GM23248 (cell line): ENCODE measurements at regions not wholly inside any gene's neighbourhood (a gene's known extent, or its start where the extent isn't known, plus 50 kb on each side); places are given as distances from the start of the nearest gene placed in this dataset.

ENCODE experiments used
- DNase-seq: peaks from one replicate; pipeline ENCODE4 v3.0.0-alpha.2; 2015
- H2AFZ ChIP-seq: fragments of 200-600 bp; sonication (generic); 2 replicates; pipeline ENCODE4 v1.6.1; 2016; ENCODE audit warnings: antibody characterized with exemption
- H3F3A ChIP-seq: fragments of 200-600 bp; sonication (generic); 2 replicates; pipeline ENCODE4 v1.6.1; 2016; ENCODE audit warnings: mild to moderate bottlenecking, antibody characterized with exemption, mixed run types; ENCODE audit not compliant: insufficient read depth
- H3K27ac ChIP-seq: fragments of 200-600 bp; sonication (generic); 2 replicates; pipeline ENCODE4 v1.5.1; 2016; ENCODE audit warnings: mild to moderate bottlenecking
- H3K27me3 ChIP-seq: fragments of 200-600 bp; sonication (generic); replicated peaks from 2 replicates; pipeline ENCODE4 v1.6.1; 2016; ENCODE audit warnings: mild to moderate bottlenecking; ENCODE audit not compliant: insufficient read depth
- H3K36me3 ChIP-seq: fragments of 200-600 bp; sonication (generic); 2 replicates; pipeline ENCODE4 v1.6.1; 2016; ENCODE audit warnings: low read depth, mild to moderate bottlenecking
- H3K4me1 ChIP-seq: fragments of 200-600 bp; sonication (generic); 2 replicates; pipeline ENCODE4 v1.6.1; 2016; ENCODE audit warnings: mild to moderate bottlenecking; ENCODE audit not compliant: insufficient read depth
- H3K4me2 ChIP-seq: fragments of 200-600 bp; sonication (generic); one replicate; pipeline ENCODE4 v1.6.1; 2016; ENCODE audit warnings: mild to moderate bottlenecking; ENCODE audit not compliant: unreplicated experiment
- H3K4me3 ChIP-seq: fragments of 200-600 bp; sonication (generic); 2 replicates; pipeline ENCODE4 v1.5.1; 2016; ENCODE audit warnings: mild to moderate bottlenecking
- H3K79me2 ChIP-seq: fragments of 200-600 bp; sonication (generic); 2 replicates; pipeline ENCODE4 v1.6.1; 2016; ENCODE audit warnings: mild to moderate bottlenecking; ENCODE audit not compliant: insufficient read depth
- H3K9ac ChIP-seq: fragments of 200-600 bp; sonication (generic); 2 replicates; pipeline ENCODE4 v1.6.1; 2016; ENCODE audit warnings: mild to moderate bottlenecking
- H3K9me2 ChIP-seq: fragments of 200-600 bp; sonication (generic); 2 replicates; pipeline ENCODE4 v1.6.1; 2016; ENCODE audit warnings: mixed run types, mild to moderate bottlenecking, moderate library complexity; ENCODE audit not compliant: insufficient read depth
- H3K9me3 ChIP-seq: fragments of 200-600 bp; sonication (generic); one replicate; pipeline ENCODE4 v1.6.1; 2017; ENCODE audit warnings: low read depth
- H4K20me1 ChIP-seq: fragments of 200-600 bp; sonication (generic); 2 replicates; pipeline ENCODE4 v1.6.0; 2016; ENCODE audit not compliant: insufficient read depth
- EZH2 ChIP-seq: fragments of 200-600 bp; sonication (generic); IDR thresholded peaks from 2 replicates; pipeline ENCODE4 v1.6.1; 2018; ENCODE audit warnings: antibody characterized with exemption, mild to moderate bottlenecking; ENCODE audit not compliant: insufficient read depth, poor library complexity, severe bottlenecking
- EZH2phosphoT487 ChIP-seq: fragments of 200-600 bp; sonication (generic); IDR thresholded peaks from 2 replicates; pipeline ENCODE4 v1.6.1; 2018; ENCODE audit warnings: antibody characterized with exemption, moderate library complexity, mild to moderate bottlenecking, low read depth; ENCODE audit not compliant: insufficient read depth
- WGBS, 2 experiments: methylation state at CpG; one replicate each; pipeline ENCODE4 v1.1.6; 2015 to 2017; ENCODE audit warnings: low lambda C conversion rate in 2 of 2, low coverage in 1 of 2; ENCODE audit errors: missing lambda C conversion rate in 2 of 2; 5-methylcytosine and 5-hydroxymethylcytosine counted together
- in situ Hi-C: fragments of 300-500 bp; cut with MboI; formaldehyde crosslinking; loops from 2 replicates; pipeline ENCODE4 v1.15.0; 2020

DNA sequence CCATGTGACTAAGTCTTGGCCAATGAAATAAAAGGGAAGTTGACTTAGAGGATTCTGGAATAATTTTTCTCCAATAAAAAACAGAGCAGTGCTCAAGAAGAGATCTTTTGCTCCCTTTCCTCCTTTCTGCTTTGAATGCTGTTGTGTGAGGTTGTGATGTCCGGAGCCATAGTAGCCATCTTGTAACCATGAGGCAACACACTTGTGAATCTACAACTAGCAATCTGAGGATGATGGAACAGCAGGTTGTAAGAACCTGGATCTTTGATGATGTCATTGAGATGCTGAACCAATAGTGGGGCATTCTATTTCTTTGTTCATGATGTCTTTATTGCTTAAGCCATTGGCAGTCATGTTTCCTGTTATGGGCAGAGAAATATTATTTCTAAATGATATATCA is 230.0 kb upstream of the SRRM4 start:
- Histone ChIP-seq H2AFZ (no peak overlapping the region), H4K20me1 (no peaks in the 10 kb centered on the region), H3K79me2 (no peaks in the 10 kb centered on the region), H3K4me2 (no peak overlapping the region), H3F3A (no peaks in the 10 kb centered on the region), H3K4me1 (no peaks in the 10 kb centered on the region), H3K27me3 (no peaks in the 10 kb centered on the region), H3K4me3 (no peak overlapping the region), H3K9me3 (no peaks in the 10 kb centered on the region), H3K9me2 (no peaks in the 10 kb centered on the region), H3K9ac (no peak overlapping the region), H3K36me3 (no peaks in the 10 kb centered on the region), H3K27ac (no peak overlapping the region)
- WGBS, 2 experiments = 15 to 18% methylated on average over 1 of the region's 1 CpG
- in situ Hi-C loops = no loop called here
- DNase-seq = no peak
- TF ChIP-seq EZH2 = no peak

DNA sequence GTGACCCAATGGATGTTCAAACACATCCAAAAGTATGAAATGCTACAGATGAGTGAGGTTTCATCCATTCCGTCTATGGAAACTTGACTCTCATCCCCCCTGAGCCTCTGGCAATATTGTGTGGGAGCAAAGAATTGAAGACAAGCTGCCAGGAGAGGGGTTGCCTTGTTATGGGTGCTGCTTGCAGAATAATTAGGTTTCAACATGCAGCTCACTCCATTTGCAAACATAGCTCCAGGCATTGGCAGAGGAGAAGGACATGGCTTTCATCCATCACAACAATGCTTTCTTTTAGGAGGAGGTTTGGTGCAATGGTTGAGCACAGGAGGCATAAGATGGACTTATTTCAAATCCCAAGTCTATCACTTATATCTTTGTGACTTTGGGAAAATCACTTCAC is 220.7 kb upstream of the SRRM4 start:
- Histone ChIP-seq H4K20me1 (no peaks in the 10 kb centered on the region), H3K9ac (no peak overlapping the region), H3K4me3 (no peak overlapping the region), H3K79me2 (no peaks in the 10 kb centered on the region), H3K4me1 (no peaks in the 10 kb centered on the region), H3K36me3 (no peaks in the 10 kb centered on the region), H3K9me3 (no peaks in the 10 kb centered on the region), H3K4me2 (no peak overlapping the region), H3K27ac (no peak overlapping the region), H3K27me3 (no peaks in the 10 kb centered on the region), H3F3A (no peaks in the 10 kb centered on the region), H3K9me2 (no peaks in the 10 kb centered on the region), H2AFZ (no peak overlapping the region)
- WGBS, 2 experiments = 24 to 46% methylated on average over 1 of the region's 1 CpG
- TF ChIP-seq EZH2 (no peak), EZH2phosphoT487 (no peak)
- in situ Hi-C loops = no loop called here
- DNase-seq = no peak

DNA sequence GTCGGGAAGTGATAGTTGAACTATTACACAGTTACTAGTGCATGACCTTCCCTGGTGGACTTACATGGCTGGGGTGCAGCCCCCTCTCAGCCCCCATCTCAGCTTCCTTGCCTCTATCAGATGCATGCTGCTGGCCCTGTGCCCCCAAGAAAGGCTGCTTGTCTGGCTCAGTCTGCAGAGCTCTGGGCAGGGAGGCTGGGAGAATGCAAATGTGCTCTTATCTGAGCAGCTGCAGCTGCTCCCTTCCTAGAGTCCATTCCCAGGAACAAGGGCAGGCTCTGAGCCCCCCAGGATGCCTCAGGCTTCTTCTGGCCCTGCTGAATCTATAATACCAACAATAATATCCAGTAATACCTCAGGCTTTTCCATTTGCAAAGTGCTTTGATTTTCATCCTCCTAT is 218.1 kb upstream of the SRRM4 start:
- no peak overlapping the region for H3K27ac ChIP-seq
- in situ Hi-C loops = no loop called here
- no peaks in the 10 kb centered on the region for H3K9me2 ChIP-seq
- H4K20me1 ChIP-seq = no peaks in the 10 kb centered on the region
- H3K36me3 ChIP-seq = no peaks in the 10 kb centered on the region
- WGBS, 2 experiments = 28 to 56% methylated on average over 1 of the region's 1 CpG
- no peaks in the 10 kb centered on the region for H3K27me3 ChIP-seq
- no peaks in the 10 kb centered on the region for H3F3A ChIP-seq
- no peak overlapping the region for H3K4me2 ChIP-seq
- no peak for DNase-seq
- H2AFZ ChIP-seq = no peak overlapping the region
- H3K9me3 ChIP-seq = no peaks in the 10 kb centered on the region
- H3K79me2 ChIP-seq = no peaks in the 10 kb centered on the region
- TF ChIP-seq EZH2 (no peak), EZH2phosphoT487 (no peak)
- H3K4me1 ChIP-seq = no peaks in the 10 kb centered on the region
- H3K9ac ChIP-seq = no peak overlapping the region
- H3K4me3 ChIP-seq = no peak overlapping the region

DNA sequence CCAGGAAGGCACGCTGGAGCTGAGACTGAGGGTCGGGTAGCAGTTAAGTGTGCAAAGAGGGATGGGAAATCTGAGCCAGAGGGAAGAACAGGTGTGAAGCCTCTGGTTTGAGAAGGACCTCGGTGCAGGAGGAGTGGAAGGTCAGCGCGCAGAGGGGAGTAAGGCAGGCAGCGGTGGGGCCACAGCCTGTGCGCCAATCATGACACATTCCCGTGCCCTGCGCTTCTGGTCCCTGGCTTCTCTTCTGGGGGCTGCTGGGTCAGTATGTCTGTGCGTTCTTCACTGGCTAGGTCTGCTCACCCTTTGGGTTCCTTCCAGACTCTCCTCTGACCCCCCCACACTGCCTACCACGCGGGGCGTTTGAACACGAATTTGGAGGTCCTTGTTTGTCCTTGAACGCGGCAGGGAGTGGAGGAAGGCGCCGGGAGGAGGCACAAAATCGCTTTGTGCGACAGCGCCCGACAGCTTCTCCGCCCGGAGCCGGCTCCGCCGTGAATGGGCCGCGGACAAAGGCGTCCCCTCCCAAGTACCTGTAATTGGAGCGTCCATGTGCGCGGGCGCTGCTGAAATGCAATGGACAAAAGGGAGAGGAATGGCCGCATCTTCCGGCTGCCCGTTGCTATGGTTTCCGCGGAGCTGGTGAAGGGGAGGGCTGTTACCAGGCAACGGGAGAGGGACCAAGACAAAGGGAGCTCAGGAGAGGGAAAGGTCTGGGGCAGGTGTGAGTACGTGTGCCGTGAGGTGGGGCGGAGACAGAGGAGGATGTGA is 207.2 kb upstream of the SRRM4 start:
- Histone ChIP-seq H3K9ac (no peak overlapping the region), H3K36me3 (no peaks in the 10 kb centered on the region), H3K9me2 (no peaks in the 10 kb centered on the region), H4K20me1 (no peaks in the 10 kb centered on the region), H3K4me2 (no peak overlapping the region), H2AFZ (no peak overlapping the region), H3K4me1 (no peaks in the 10 kb centered on the region), H3K9me3 (no peaks in the 10 kb centered on the region), H3K27me3 (no peaks in the 10 kb centered on the region), H3F3A (no peaks in the 10 kb centered on the region), H3K4me3 (no peak overlapping the region), H3K79me2 (no peaks in the 10 kb centered on the region), H3K27ac (no peak overlapping the region)
- in situ Hi-C loops = no loop called here
- TF ChIP-seq EZH2 = no peak
- no peak for TF ChIP-seq EZH2phosphoT487
- DNase-seq = no peak
- WGBS, 2 experiments = 13% methylated on average over 43 of the region's 43 CpGs

DNA sequence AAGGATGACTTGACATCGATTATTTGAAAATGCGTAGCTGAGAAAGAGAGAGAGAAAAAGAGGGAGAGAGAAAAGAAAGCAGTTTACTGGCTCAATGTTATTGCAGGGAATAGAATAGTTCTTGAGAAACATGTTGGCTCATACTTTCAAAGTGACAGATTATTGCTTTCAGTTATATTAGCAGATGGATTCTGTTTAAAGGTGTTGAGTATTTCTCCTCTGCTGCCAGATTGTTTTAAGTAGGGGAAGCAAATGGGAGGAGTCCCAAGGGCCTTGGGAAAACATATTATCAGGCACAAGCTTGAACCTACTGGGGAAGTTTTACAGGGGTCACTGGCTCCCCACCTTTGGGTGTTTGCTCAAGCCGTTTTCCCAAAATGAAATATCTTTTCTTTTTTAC is 203.8 kb upstream of the SRRM4 start:
- Histone ChIP-seq H3K9me2 (no peaks in the 10 kb centered on the region), H3K4me3 (no peak overlapping the region), H3K36me3 (no peaks in the 10 kb centered on the region), H3K9me3 (no peaks in the 10 kb centered on the region), H3K9ac (no peak overlapping the region), H2AFZ (no peak overlapping the region), H3K79me2 (no peaks in the 10 kb centered on the region), H3K4me2 (no peak overlapping the region), H3K27me3 (no peaks in the 10 kb centered on the region), H4K20me1 (no peaks in the 10 kb centered on the region), H3K27ac (no peak overlapping the region), H3K4me1 (no peaks in the 10 kb centered on the region), H3F3A (no peaks in the 10 kb centered on the region)
- in situ Hi-C loops = no loop called here
- TF ChIP-seq EZH2 = no peak
- no peak for TF ChIP-seq EZH2phosphoT487
- no peak for DNase-seq
- 34 to 54% methylated on average over 3 of the region's 3 CpGs for WGBS, 2 experiments
